HepG2 (cell line): ENCODE measurements at regions not wholly inside any gene's neighbourhood (a gene's known extent, or its start where the extent isn't known, plus 50 kb on each side); places are given as distances from the start of the nearest gene placed in this dataset.

Experiments
- ATAC-seq: fragments of 200-7000 bp; cut with Tn5 transposase; 3 replicates; pipeline ENCODE4 v1.9.1; 2020; ENCODE audit warnings: mild to moderate bottlenecking, moderate library complexity
- BruUV-seq: library from RNA; stranded (reverse); fragments of 400-500 nt; replicated peaks from 2 replicates; lab custom pipeline; 2021; lab: Mats Ljungman, UMichigan
- CTCF ChIA-PET: fragments of 300-600 bp; formaldehyde crosslinking; extraction: SDS; loops from one replicate; lab custom pipeline; 2021; ENCODE audit warnings: low total read pairs, inconsistent platforms, low intra/inter-chr PET ratio; lab: Yijun Ruan, JAX
- POLR2A ChIA-PET: fragments of 350-600 bp; sonication (Branson Sonifier 250); formaldehyde crosslinking; loops from one replicate; lab custom pipeline; 2020; ENCODE audit warnings: antibody characterized with exemption, inconsistent platforms; lab: Yijun Ruan, JAX
- DNase-seq: peaks from one replicate; pipeline ENCODE4 v3.0.0-alpha.2; 2015; ENCODE audit warnings: low spot score
- FAIRE-seq: peaks from 3 replicates; lab custom pipeline; 2011; peaks lifted over from hg19 to GRCh38; lab: Jason Lieb, UNC
- H2AFZ ChIP-seq: one replicate; pipeline ENCODE4 v1.6.1; 2011; ENCODE audit warnings: low read length, inconsistent platforms
- H3K27ac ChIP-seq: fragments of 300-600 bp; 3 replicates; pipeline ENCODE4 v1.8.0; 2011; ENCODE audit warnings: mixed run types, mild to moderate bottlenecking, mixed read lengths, low read length, inconsistent platforms; ENCODE audit not compliant: insufficient read depth; ENCODE audit errors: extremely low read length
- H3K27me3 ChIP-seq, 2 experiments: fragments of 200-600 bp in 1 of 2; 2 replicates in 1 of 2; 3 replicates in 1 of 2; pipeline versions ENCODE4 v1.6.0 to v1.8.0; 2011; ENCODE audit warnings: low read length in 2 of 2, mild to moderate bottlenecking in 2 of 2, moderate library complexity in 2 of 2, inconsistent platforms in 1 of 2; ENCODE audit not compliant: insufficient read depth in 2 of 2, control insufficient read depth in 1 of 2
- H3K36me3 ChIP-seq, 2 experiments: fragments of 200-600 bp in 1 of 2; replicated peaks in 1 of 2; 2 replicates in 1 of 2; 3 replicates in 1 of 2; pipeline versions ENCODE4 v1.5.1 to v1.8.0; 2011; ENCODE audit warnings: low read length in 2 of 2, inconsistent platforms in 1 of 2; ENCODE audit not compliant: insufficient read depth in 2 of 2, control insufficient read depth in 1 of 2
- H3K4me1 ChIP-seq: 2 replicates; pipeline ENCODE4 v1.5.1; 2012; ENCODE audit warnings: low read length, inconsistent platforms; ENCODE audit not compliant: insufficient read depth
- H3K4me2 ChIP-seq: 2 replicates; pipeline ENCODE4 v1.6.0; 2011; ENCODE audit warnings: low read depth, low read length, inconsistent platforms
- H3K4me3 ChIP-seq, 3 experiments: fragments of 200-600 bp in 1 of 3; sonication (generic), shearing (Covaris generic) in 1 of 3; replicated peaks in 1 of 3; 2 replicates each; pipeline ENCODE4 v1.5.1; 2011 to 2016; ENCODE audit warnings: low read length in 3 of 3, inconsistent platforms in 2 of 3, low read depth in 2 of 3, mild to moderate bottlenecking in 2 of 3, control low read depth in 1 of 3, mixed read lengths in 1 of 3; ENCODE audit not compliant: insufficient read depth in 1 of 3
- H3K79me2 ChIP-seq: one replicate; pipeline ENCODE4 v1.6.1; 2011; ENCODE audit warnings: low read length, inconsistent platforms; ENCODE audit not compliant: insufficient read depth
- H3K9ac ChIP-seq: 2 replicates; pipeline ENCODE4 v1.6.0; 2011; ENCODE audit warnings: mild to moderate bottlenecking, low read depth, low read length, inconsistent platforms; ENCODE audit not compliant: insufficient read depth
- H3K9me3 ChIP-seq: 2 replicates; pipeline ENCODE4 v1.5.1; 2012; ENCODE audit warnings: mild to moderate bottlenecking, low read length
- H4K20me1 ChIP-seq: 2 replicates; pipeline ENCODE4 v1.6.0; 2011; ENCODE audit warnings: inconsistent platforms, mild to moderate bottlenecking, low read length, moderate library complexity; ENCODE audit not compliant: insufficient read depth
- BATF2 ChIP-seq: sonication (generic); formaldehyde crosslinking; IDR thresholded peaks from 2 replicates; pipeline ENCODE4 v1.8.0; 2022; ENCODE audit warnings: mild to moderate bottlenecking, missing genetic modification reagents, moderate library complexity
- FOXM1 ChIP-seq: sonication (generic); formaldehyde crosslinking; IDR thresholded peaks from 2 replicates; pipeline ENCODE4 v1.5.0; 2020; ENCODE audit warnings: missing genetic modification reagents
- MXD4 ChIP-seq: IDR thresholded peaks from 2 replicates; pipeline ENCODE4 v1.6.1; 2016; ENCODE audit warnings: mild to moderate bottlenecking, missing biosample characterization, missing genetic modification reagents
- MZF1 ChIP-seq: sonication (generic); formaldehyde crosslinking; IDR thresholded peaks from 2 replicates; pipeline ENCODE4 v1.8.1; 2023; ENCODE audit warnings: mild to moderate bottlenecking, missing genetic modification reagents, borderline replicate concordance
- PAX8 ChIP-seq: sonication (generic); formaldehyde crosslinking; IDR thresholded peaks from 2 replicates; pipeline ENCODE4 v1.8.0; 2022; ENCODE audit warnings: mild to moderate bottlenecking, missing genetic modification reagents, borderline replicate concordance
- PRDM15 ChIP-seq: sonication (generic); formaldehyde crosslinking; IDR thresholded peaks from 2 replicates; pipeline ENCODE4 v1.4.0; 2020; ENCODE audit warnings: missing genetic modification reagents
- TAF15 ChIP-seq: fragments of 200-400 bp; formaldehyde crosslinking; IDR thresholded peaks from one replicate; pipeline ENCODE4 v1.6.1; 2018; ENCODE audit warnings: mild to moderate bottlenecking, low read depth, low read length; ENCODE audit not compliant: poor library complexity, severe bottlenecking
- ZFP36 ChIP-seq: fragments of 150-350 bp; IDR thresholded peaks from 2 replicates; pipeline ENCODE4 v1.6.1; 2018; ENCODE audit warnings: borderline replicate concordance, low read length, low read depth; ENCODE audit not compliant: partially characterized antibody
- ZFP90 ChIP-seq: sonication (generic); formaldehyde crosslinking; IDR thresholded peaks from 2 replicates; pipeline ENCODE4 v1.8.0; 2022; ENCODE audit warnings: missing genetic modification reagents, mild to moderate bottlenecking, inconsistent platforms, borderline replicate concordance
- ZNF230 ChIP-seq: sonication (generic); formaldehyde crosslinking; IDR thresholded peaks from 2 replicates; pipeline ENCODE4 v1.4.0; 2020; ENCODE audit warnings: mild to moderate bottlenecking, missing genetic modification reagents
- ZNF274 ChIP-seq: sonication (generic); formaldehyde crosslinking; IDR thresholded peaks from 2 replicates; pipeline ENCODE4 v1.5.1; 2020; ENCODE audit warnings: mild to moderate bottlenecking, missing genetic modification reagents
- ZNF282 ChIP-seq: fragments of 450-650 bp; IDR thresholded peaks from 2 replicates; pipeline ENCODE4 v1.6.1; 2018; ENCODE audit not compliant: partially characterized antibody
- ZNF580 ChIP-seq: IDR thresholded peaks from 2 replicates; pipeline ENCODE4 v1.6.1; 2016; ENCODE audit warnings: low read depth, borderline replicate concordance
- WGBS: methylation state at CpG from one replicate; pipeline ENCODE4 v1.1.6; 2017; ENCODE audit warnings: low lambda C conversion rate; 5-methylcytosine and 5-hydroxymethylcytosine counted together
- in situ Hi-C: cut with HindIII; loops from 2 replicates; pipeline ENCODE4 v1.10.0; 2017; ENCODE audit warnings: low pct_unique_long_range_greater_than_20kb; ENCODE audit not compliant: extremely low pct_ligation_motif_present
- intact Hi-C: fragments of 100-400 bp; cut with micrococcal nuclease; formaldehyde crosslinking; loops from one replicate; pipeline ENCODE4 v1.10.0; 2022; ENCODE audit not compliant: unreplicated experiment

- 0% methylated on average over 1 of the region's 3 CpGs for WGBS
- no peaks in the 10 kb centered on the region for H3K9me3 ChIP-seq
- ATAC-seq (no peak), FAIRE-seq (no peak), DNase-seq (no peak)
- no peak overlapping the region for H2AFZ ChIP-seq
- no peaks in the 10 kb centered on the region for H4K20me1 ChIP-seq
- H3K4me1 ChIP-seq, result no peaks in the 10 kb centered on the region
- no TSS peak for BruUV-seq
- H3K79me2 ChIP-seq, result no peaks in the 10 kb centered on the region
- no peak overlapping the region for H3K4me2 ChIP-seq
- in situ Hi-C loops (no loop called here), intact Hi-C loops (no loop called here)
- POLR2A ChIA-PET, result no interaction called here
- no peak for TF ChIP-seq MXD4 (CRISPR knock-in tag)
- no peak for TF ChIP-seq ZNF580 (CRISPR knock-in tag)
- no peak for TF ChIP-seq ZFP36
- TF ChIP-seq PRDM15 (CRISPR knock-in tag), result no peak
- TF ChIP-seq BATF2, result no peak
- TF ChIP-seq ZFP90 (CRISPR knock-in tag), result no peak
- no peak for TF ChIP-seq PAX8 (CRISPR knock-in tag)
- no peak for TF ChIP-seq FOXM1 (CRISPR knock-in tag)
- TF ChIP-seq ZNF282, result no peak
- TF ChIP-seq MZF1 (CRISPR knock-in tag), result no peak
- no peak for TF ChIP-seq ZNF230
- no peak for TF ChIP-seq TAF15
- no peak for TF ChIP-seq ZNF274 (CRISPR knock-in tag)
- H3K9ac ChIP-seq, result no peak overlapping the region
- H3K27me3 ChIP-seq, result 0 out of 5 replicates have a peak, but pooled peaks cover 0 to 2% of the 10 kb centered on the region in 2 experiments
- no peak overlapping the region for H3K27ac ChIP-seq
- CTCF ChIA-PET, result no interaction called here
- no peaks in the 10 kb centered on the region for H3K36me3 ChIP-seq
- no peak overlapping the region for H3K4me3 ChIP-seq
Measured at GRCh38 chr15:93566762-93567161, 477.8 kb upstream of the RGMA start.
